ENCODE measurements at regions not wholly inside any gene's neighbourhood (a gene's known extent, or its start where the extent isn't known, plus 50 kb on each side); places are given as distances from the start of the nearest gene placed in this dataset.

DNA sequence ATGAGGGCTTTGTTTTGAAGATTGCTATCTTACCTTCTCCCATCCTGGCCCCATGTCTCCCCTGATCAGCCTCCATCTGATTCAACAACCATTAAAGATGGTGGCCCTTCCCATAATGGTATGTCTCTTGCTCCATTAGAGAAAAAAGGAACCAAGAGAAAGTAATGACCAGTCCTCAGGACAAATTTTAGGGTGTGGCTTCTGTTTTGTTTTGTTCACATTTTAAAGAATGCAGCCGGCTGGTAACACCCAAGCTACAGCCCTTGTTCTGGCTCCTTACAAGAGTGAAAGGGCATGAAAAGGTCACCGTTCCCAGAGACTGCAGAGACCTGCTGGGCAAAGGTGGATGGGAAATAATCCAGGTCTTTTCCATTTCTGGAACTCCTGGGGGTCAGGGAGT is 287.9 kb upstream of the NEBL start:
- TF ChIP-seq, protein P1, sequence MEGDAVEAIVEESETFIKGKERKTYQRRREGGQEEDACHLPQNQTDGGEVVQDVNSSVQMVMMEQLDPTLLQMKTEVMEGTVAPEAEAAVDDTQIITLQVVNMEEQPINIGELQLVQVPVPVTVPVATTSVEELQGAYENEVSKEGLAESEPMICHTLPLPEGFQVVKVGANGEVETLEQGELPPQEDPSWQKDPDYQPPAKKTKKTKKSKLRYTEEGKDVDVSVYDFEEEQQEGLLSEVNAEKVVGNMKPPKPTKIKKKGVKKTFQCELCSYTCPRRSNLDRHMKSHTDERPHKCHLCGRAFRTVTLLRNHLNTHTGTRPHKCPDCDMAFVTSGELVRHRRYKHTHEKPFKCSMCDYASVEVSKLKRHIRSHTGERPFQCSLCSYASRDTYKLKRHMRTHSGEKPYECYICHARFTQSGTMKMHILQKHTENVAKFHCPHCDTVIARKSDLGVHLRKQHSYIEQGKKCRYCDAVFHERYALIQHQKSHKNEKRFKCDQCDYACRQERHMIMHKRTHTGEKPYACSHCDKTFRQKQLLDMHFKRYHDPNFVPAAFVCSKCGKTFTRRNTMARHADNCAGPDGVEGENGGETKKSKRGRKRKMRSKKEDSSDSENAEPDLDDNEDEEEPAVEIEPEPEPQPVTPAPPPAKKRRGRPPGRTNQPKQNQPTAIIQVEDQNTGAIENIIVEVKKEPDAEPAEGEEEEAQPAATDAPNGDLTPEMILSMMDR (conservative IDR thresholded peaks at IDR 0.05 in 1 of 2, IDR thresholded peaks at IDR 0.05 in 1 of 2; ENCODE audit: extremely low read depth in 1 of 2, insufficient read depth in 1 of 2, low read depth in 1 of 2, low read length in 2 of 2), result no peak
- TF ChIP-seq EZH2 (IDR thresholded peaks at IDR 0.05; ENCODE audit: borderline replicate concordance, low read length), result no peak

Measured in mammary epithelial cell (primary cell).